ENCODE measurements at regions not wholly inside any gene's neighbourhood (a gene's known extent, or its start where the extent isn't known, plus 50 kb on each side); places are given as distances from the start of the nearest gene placed in this dataset.
"Not testable (repeated sequence)": the region's sequence is repeated elsewhere in the genome, so short reads cannot be mapped to it uniquely, and the experiment has no call there.

GRCh38 chr13:99677116-99677951, 176.1 kb downstream of the TM9SF2 start:
- Mint-ChIP-seq H3K4me3 (no peak overlapping the region), H3K27ac (no peak overlapping the region), H3K4me1 (no peaks in the 10 kb centered on the region), H3K27me3 (no peaks in the 10 kb centered on the region), H3K36me3 (ENCODE audit: low read depth) (peaks cover 2% of the 10 kb centered on the region)
- ATAC-seq = no peak
- no peaks in the 10 kb centered on the region for H3K9me3 ChIP-seq (ENCODE audit: control insufficient read depth, low read length, poor library complexity, severe bottlenecking)
- no peak for DNase-seq

GRCh38 chr13:99671746-99672145, 170.5 kb downstream of the TM9SF2 start:
- Mint-ChIP-seq H3K27ac (no peak overlapping the region), H3K27me3 (peaks cover 5% of the 10 kb centered on the region)

GRCh38 chr13:99669096-99669495, 167.8 kb downstream of the TM9SF2 start:
- ATAC-seq, H3K27me3 Mint-ChIP-seq, DNase-seq: not testable (repeated sequence)

More at GRCh38 chr13:99671746-99672145, 170.5 kb downstream of the TM9SF2 start:
- Mint-ChIP-seq H3K4me1 (peaks cover 6% of the 10 kb centered on the region), H3K36me3 (ENCODE audit: low read depth) (peaks cover 5% of the 10 kb centered on the region), H3K4me3 (no peak overlapping the region)
- DNase-seq (no peak), ATAC-seq (no peak)
- no peaks in the 10 kb centered on the region for H3K9me3 ChIP-seq (ENCODE audit: control insufficient read depth, low read length, poor library complexity, severe bottlenecking)

GRCh38 chr13:99666146-99666805, 165.0 kb downstream of the TM9SF2 start:
- Mint-ChIP-seq H3K27ac (no peak overlapping the region), H3K36me3 (ENCODE audit: low read depth) (peaks cover 3% of the 10 kb centered on the region), H3K27me3 (peaks cover 5% of the 10 kb centered on the region), H3K4me1 (peaks cover 4% of the 10 kb centered on the region), H3K4me3 (no peak overlapping the region)
- DNase-seq (no peak), ATAC-seq (no peak)
- no peaks in the 10 kb centered on the region for H3K9me3 ChIP-seq (ENCODE audit: control insufficient read depth, low read length, poor library complexity, severe bottlenecking)

More at GRCh38 chr13:99669096-99669495, 167.8 kb downstream of the TM9SF2 start:
- H3K9me3 ChIP-seq (ENCODE audit: control insufficient read depth, low read length, poor library complexity, severe bottlenecking); H3K4me1 Mint-ChIP-seq; H3K36me3 Mint-ChIP-seq (ENCODE audit: low read depth); H3K4me3 Mint-ChIP-seq; H3K27ac Mint-ChIP-seq: not testable (repeated sequence)

GRCh38 chr13:99665711-99666110, 164.4 kb downstream of the TM9SF2 start:
- Mint-ChIP-seq H3K27ac (no peak overlapping the region), H3K27me3 (peaks cover 4% of the 10 kb centered on the region), H3K4me3 (no peak overlapping the region), H3K36me3 (ENCODE audit: low read depth) (peaks cover 2% of the 10 kb centered on the region), H3K4me1 (peaks cover 4% of the 10 kb centered on the region)
- ATAC-seq (no peak), DNase-seq (no peak)
- H3K9me3 ChIP-seq (ENCODE audit: control insufficient read depth, low read length, poor library complexity, severe bottlenecking) = no peaks in the 10 kb centered on the region

- Mint-ChIP-seq H3K36me3 (ENCODE audit: low read depth) (no peaks in the 10 kb centered on the region), H3K4me1 (peaks cover 14% of the 10 kb centered on the region), H3K27me3 (no peaks in the 10 kb centered on the region), H3K27ac (no peak overlapping the region), H3K4me3 (no peak overlapping the region)
- ATAC-seq (no peak), DNase-seq (no peak)
- H3K9me3 ChIP-seq (ENCODE audit: control insufficient read depth, low read length, poor library complexity, severe bottlenecking) = no peaks in the 10 kb centered on the region
These were observed 162.6 kb downstream of the TM9SF2 start for GRCh38 chr13:99663908-99664307.

GRCh38 chr13:99663185-99663825, 162.0 kb downstream of the TM9SF2 start:
- H3K27ac Mint-ChIP-seq = no peak overlapping the region
- no peaks in the 10 kb centered on the region for H3K9me3 ChIP-seq (ENCODE audit: control insufficient read depth, low read length, poor library complexity, severe bottlenecking)

GRCh38 chr13:99662678-99663077, 161.4 kb downstream of the TM9SF2 start:
- Mint-ChIP-seq H3K4me3 (no peak overlapping the region), H3K27me3 (no peaks in the 10 kb centered on the region), H3K4me1 (peaks cover 19% of the 10 kb centered on the region), H3K27ac (no peak overlapping the region), H3K36me3 (ENCODE audit: low read depth) (no peaks in the 10 kb centered on the region)
- no peak for DNase-seq
- H3K9me3 ChIP-seq (ENCODE audit: control insufficient read depth, low read length, poor library complexity, severe bottlenecking) = no peaks in the 10 kb centered on the region
- no peak for ATAC-seq

More at GRCh38 chr13:99663185-99663825, 162.0 kb downstream of the TM9SF2 start:
- no peak overlapping the region for H3K4me3 Mint-ChIP-seq
- DNase-seq (no peak), ATAC-seq (no peak)
- H3K36me3 Mint-ChIP-seq (ENCODE audit: low read depth) = no peaks in the 10 kb centered on the region
- H3K4me1 Mint-ChIP-seq = peaks cover 16% of the 10 kb centered on the region
- H3K27me3 Mint-ChIP-seq = no peaks in the 10 kb centered on the region

GRCh38 chr13:99661791-99662190, 160.5 kb downstream of the TM9SF2 start:
- H3K4me1 Mint-ChIP-seq = peaks cover 23% of the 10 kb centered on the region
- H3K4me3 Mint-ChIP-seq = no peak overlapping the region
- DNase-seq (no peak), ATAC-seq (no peak)
- no peaks in the 10 kb centered on the region for H3K9me3 ChIP-seq (ENCODE audit: control insufficient read depth, low read length, poor library complexity, severe bottlenecking)
- no peaks in the 10 kb centered on the region for H3K27me3 Mint-ChIP-seq
- H3K36me3 Mint-ChIP-seq (ENCODE audit: low read depth) = no peaks in the 10 kb centered on the region
- H3K27ac Mint-ChIP-seq = peak overlapping the region; percentile 11

GRCh38 chr13:99659866-99660554, 158.7 kb downstream of the TM9SF2 start:
- H3K4me1 Mint-ChIP-seq = peaks cover 30% of the 10 kb centered on the region
- no peaks in the 10 kb centered on the region for H3K27me3 Mint-ChIP-seq
- ATAC-seq = no peak
- H3K36me3 Mint-ChIP-seq (ENCODE audit: low read depth) = no peaks in the 10 kb centered on the region
- peak overlapping the region; percentile 90 for H3K27ac Mint-ChIP-seq
- no peak overlapping the region for H3K4me3 Mint-ChIP-seq
- no peak for DNase-seq
- H3K9me3 ChIP-seq (ENCODE audit: control insufficient read depth, low read length, poor library complexity, severe bottlenecking) = no peaks in the 10 kb centered on the region

- Mint-ChIP-seq H3K36me3 (ENCODE audit: low read depth) (no peaks in the 10 kb centered on the region), H3K27ac (peak overlapping the region; percentile 90), H3K27me3 (no peaks in the 10 kb centered on the region), H3K4me3 (peak overlapping the region; percentile 87), H3K4me1 (peaks cover 33% of the 10 kb centered on the region)
- DNase-seq (no peak), ATAC-seq (no peak)
- H3K9me3 ChIP-seq (ENCODE audit: control insufficient read depth, low read length, poor library complexity, severe bottlenecking) = no peaks in the 10 kb centered on the region
These were observed 158.0 kb downstream of the TM9SF2 start for GRCh38 chr13:99659226-99659625.

GRCh38 chr13:99658261-99658991, 157.2 kb downstream of the TM9SF2 start:
- H3K9me3 ChIP-seq (ENCODE audit: control insufficient read depth, low read length, poor library complexity, severe bottlenecking) = no peaks in the 10 kb centered on the region
- peak overlapping the region; percentile 87 for H3K4me3 Mint-ChIP-seq
- peaks cover 33% of the 10 kb centered on the region for H3K4me1 Mint-ChIP-seq
- no peaks in the 10 kb centered on the region for H3K27me3 Mint-ChIP-seq
- H3K36me3 Mint-ChIP-seq (ENCODE audit: low read depth) = no peaks in the 10 kb centered on the region
- DNase-seq (peak; percentile 14 to 44 (median 39)), ATAC-seq (peak; percentile 51)
- peak overlapping the region; percentile 90 for H3K27ac Mint-ChIP-seq

Data from T-helper 17 cell (primary cell).